ENCODE measurements at regions not wholly inside any gene's neighbourhood (a gene's known extent, or its start where the extent isn't known, plus 50 kb on each side); places are given as distances from the start of the nearest gene placed in this dataset.
"Not testable (repeated sequence)": the region's sequence is repeated elsewhere in the genome, so short reads cannot be mapped to it uniquely, and the experiment has no call there.

- whole genome bisulfite sequencing (ENCODE audit: extremely low coverage, insufficient read length, low lambda C conversion rate): no CpG with 5 or more reads among the region's 3 CpGs
Observed at GRCh38 chr6:163732479-163732878, 318.0 kb downstream of the QKI start.

GRCh38 chr6:163732014-163732351 is 317.5 kb downstream of the QKI start:
- H4K20me1 ChIP-seq (ENCODE audit: control insufficient read depth, insufficient read depth, insufficient read length); H3K4me1 Mint-ChIP-seq; H2BK120ac ChIP-seq (ENCODE audit: low read depth, low read length, poor library complexity, severe bottlenecking); H3K23me2 ChIP-seq (ENCODE audit: insufficient read length, low read depth, low read length, poor library complexity, severe bottlenecking); H3K9me3 Mint-ChIP-seq; H3K18ac ChIP-seq (ENCODE audit: insufficient read length, low read depth, low read length); H3K23ac ChIP-seq (ENCODE audit: insufficient read length, low read depth, low read length); H3K79me2 ChIP-seq (ENCODE audit: insufficient read depth, low read length); H2BK15ac ChIP-seq (ENCODE audit: low read depth, low read length); H2AK5ac ChIP-seq (ENCODE audit: insufficient read length, low read length); H3K9ac ChIP-seq (ENCODE audit: extremely low read depth, insufficient read length, low read length); H2BK5ac ChIP-seq (ENCODE audit: insufficient read length, low read length); H3K4me3 Mint-ChIP-seq; H2AFZ ChIP-seq (ENCODE audit: low read length); H3K79me1 ChIP-seq (ENCODE audit: insufficient read depth, low read depth, low read length, poor library complexity, severe bottlenecking); H3K56ac ChIP-seq (ENCODE audit: insufficient read length, low read depth, low read length); H3K14ac ChIP-seq (ENCODE audit: insufficient read depth, low read length); H4K91ac ChIP-seq (ENCODE audit: insufficient read length, low read depth, low read length); H2BK20ac ChIP-seq (ENCODE audit: low read depth, low read length, poor library complexity, severe bottlenecking); H3K36me3 Mint-ChIP-seq (ENCODE audit: insufficient read depth in 1 of 3, low read depth in 3 of 3); DNase-seq; H3K4me1 ChIP-seq (ENCODE audit: insufficient read depth, low read length); H3K9me3 ChIP-seq (ENCODE audit: control insufficient read depth, low read depth, low read length); H2BK12ac ChIP-seq (ENCODE audit: insufficient read length, low read depth, low read length); H3K27me3 ChIP-seq (ENCODE audit: insufficient read depth, low read length); H4K8ac ChIP-seq (replicated peaks; ENCODE audit: insufficient read length, low read depth, low read length); H3K27me3 Mint-ChIP-seq (ENCODE audit: low read depth); H4K5ac ChIP-seq (ENCODE audit: insufficient read length, low read depth, low read length); H3T11ph ChIP-seq (ENCODE audit: low read length); H3K4me2 ChIP-seq (ENCODE audit: insufficient read depth, insufficient read length, low read length); H3K27ac ChIP-seq (ENCODE audit: insufficient read length, low read depth, low read length); H3K4ac ChIP-seq (ENCODE audit: low read depth, low read length): not testable (repeated sequence)
- WGBS (ENCODE audit: extremely low coverage, insufficient read length, low lambda C conversion rate): no CpG with 5 or more reads among the region's 9 CpGs
- H3K27ac Mint-ChIP-seq: 0 out of 7 replicates have a peak overlapping the region, but pooled peaks of 1 of the 3 experiments have one; percentile 27

More at GRCh38 chr6:163732479-163732878, 318.0 kb downstream of the QKI start:
- Mint-ChIP-seq H3K4me3 (no peak overlapping the region), H3K36me3 (ENCODE audit: insufficient read depth in 1 of 3, low read depth in 3 of 3) (no peaks in the 10 kb centered on the region), H3K27ac (no peak overlapping the region), H3K9me3 (no peaks in the 10 kb centered on the region), H3K4me1 (peaks cover 0 to 3% of the 10 kb centered on the region in 2 experiments; a peak in 2 of 4 replicates), H3K27me3 (ENCODE audit: low read depth) (peaks cover 3% of the 10 kb centered on the region)
- no peak overlapping the region for H3K23ac ChIP-seq (ENCODE audit: insufficient read length, low read depth, low read length)
- H3K9ac ChIP-seq (ENCODE audit: extremely low read depth, insufficient read length, low read length): no peak overlapping the region
- no peak overlapping the region for H2BK15ac ChIP-seq (ENCODE audit: low read depth, low read length)
- H2BK5ac ChIP-seq (ENCODE audit: insufficient read length, low read length): no peak overlapping the region
- H3K27ac ChIP-seq (ENCODE audit: insufficient read length, low read depth, low read length): no peak overlapping the region
- H4K8ac ChIP-seq (replicated peaks; ENCODE audit: insufficient read length, low read depth, low read length): no peak overlapping the region
- no peak for DNase-seq
- H3T11ph ChIP-seq (ENCODE audit: low read length): no peak overlapping the region
- no peak overlapping the region for H2BK12ac ChIP-seq (ENCODE audit: insufficient read length, low read depth, low read length)
- H4K5ac ChIP-seq (ENCODE audit: insufficient read length, low read depth, low read length): no peak overlapping the region
- H3K23me2 ChIP-seq (ENCODE audit: insufficient read length, low read depth, low read length, poor library complexity, severe bottlenecking): no peaks in the 10 kb centered on the region
- no peak overlapping the region for H3K4ac ChIP-seq (ENCODE audit: low read depth, low read length)
- no peak overlapping the region for H4K91ac ChIP-seq (ENCODE audit: insufficient read length, low read depth, low read length)
- H3K27me3 ChIP-seq (ENCODE audit: insufficient read depth, low read length): no peaks in the 10 kb centered on the region
- no peak overlapping the region for H2BK20ac ChIP-seq (ENCODE audit: low read depth, low read length, poor library complexity, severe bottlenecking)
- H3K9me3 ChIP-seq (ENCODE audit: control insufficient read depth, low read depth, low read length): no peaks in the 10 kb centered on the region
- no peak overlapping the region for H3K18ac ChIP-seq (ENCODE audit: insufficient read length, low read depth, low read length)
- no peak overlapping the region for H2AFZ ChIP-seq (ENCODE audit: low read length)
- no peak overlapping the region for H2AK5ac ChIP-seq (ENCODE audit: insufficient read length, low read length)
- no peaks in the 10 kb centered on the region for H3K79me2 ChIP-seq (ENCODE audit: insufficient read depth, low read length)
- H3K79me1 ChIP-seq (ENCODE audit: insufficient read depth, low read depth, low read length, poor library complexity, severe bottlenecking): no peaks in the 10 kb centered on the region
- H3K4me1 ChIP-seq (ENCODE audit: insufficient read depth, low read length): no peaks in the 10 kb centered on the region
- no peak overlapping the region for H2BK120ac ChIP-seq (ENCODE audit: low read depth, low read length, poor library complexity, severe bottlenecking)
- H4K20me1 ChIP-seq (ENCODE audit: control insufficient read depth, insufficient read depth, insufficient read length): no peaks in the 10 kb centered on the region
- H3K4me2 ChIP-seq (ENCODE audit: insufficient read depth, insufficient read length, low read length): no peak overlapping the region
- H3K14ac ChIP-seq (ENCODE audit: insufficient read depth, low read length): no peak overlapping the region
- H3K56ac ChIP-seq (ENCODE audit: insufficient read length, low read depth, low read length): no peak overlapping the region
- TF ChIP-seq CTCF (conservative IDR thresholded peaks at IDR 0.05): no peak

Data from H9 (cell line).